ENCODE measurements at regions not wholly inside any gene's neighbourhood (a gene's known extent, or its start where the extent isn't known, plus 50 kb on each side); places are given as distances from the start of the nearest gene placed in this dataset.

DNA sequence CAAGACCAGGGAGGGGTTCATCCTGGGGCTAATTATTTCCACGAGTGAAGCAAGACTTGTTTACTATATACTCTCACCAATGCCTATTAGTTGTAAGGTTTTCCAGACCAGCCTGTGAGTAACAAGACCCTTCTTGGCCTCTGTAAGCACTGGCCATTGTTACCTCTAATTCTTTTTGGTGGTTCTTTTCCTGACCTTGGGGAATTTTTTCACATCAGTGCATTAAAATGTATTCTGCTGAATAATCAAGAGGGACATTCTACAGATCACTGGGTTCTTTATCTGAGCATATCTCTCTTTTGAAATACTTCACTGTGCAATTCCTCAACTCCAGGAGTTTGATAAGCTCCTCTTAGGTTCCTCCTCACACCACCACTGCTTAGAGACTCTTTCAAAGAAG lies 909.9 kb upstream of the ACVR2A start:
- TF ChIP-seq POLR2AphosphoS5 (IDR thresholded peaks at IDR 0.05) = no peak
- TF ChIP-seq, protein P1, sequence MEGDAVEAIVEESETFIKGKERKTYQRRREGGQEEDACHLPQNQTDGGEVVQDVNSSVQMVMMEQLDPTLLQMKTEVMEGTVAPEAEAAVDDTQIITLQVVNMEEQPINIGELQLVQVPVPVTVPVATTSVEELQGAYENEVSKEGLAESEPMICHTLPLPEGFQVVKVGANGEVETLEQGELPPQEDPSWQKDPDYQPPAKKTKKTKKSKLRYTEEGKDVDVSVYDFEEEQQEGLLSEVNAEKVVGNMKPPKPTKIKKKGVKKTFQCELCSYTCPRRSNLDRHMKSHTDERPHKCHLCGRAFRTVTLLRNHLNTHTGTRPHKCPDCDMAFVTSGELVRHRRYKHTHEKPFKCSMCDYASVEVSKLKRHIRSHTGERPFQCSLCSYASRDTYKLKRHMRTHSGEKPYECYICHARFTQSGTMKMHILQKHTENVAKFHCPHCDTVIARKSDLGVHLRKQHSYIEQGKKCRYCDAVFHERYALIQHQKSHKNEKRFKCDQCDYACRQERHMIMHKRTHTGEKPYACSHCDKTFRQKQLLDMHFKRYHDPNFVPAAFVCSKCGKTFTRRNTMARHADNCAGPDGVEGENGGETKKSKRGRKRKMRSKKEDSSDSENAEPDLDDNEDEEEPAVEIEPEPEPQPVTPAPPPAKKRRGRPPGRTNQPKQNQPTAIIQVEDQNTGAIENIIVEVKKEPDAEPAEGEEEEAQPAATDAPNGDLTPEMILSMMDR (IDR thresholded peaks at IDR 0.05) = no peak
